GM23338 (cell line): ENCODE measurements at regions not wholly inside any gene's neighbourhood (a gene's known extent, or its start where the extent isn't known, plus 50 kb on each side); places are given as distances from the start of the nearest gene placed in this dataset.
A peak's percentile ranks its signal among the peaks of the same experiment; 100 is the strongest.

Experiments
- CREB1 ChIP-seq: fragments of 250-450 bp; sonication (Bioruptor Pico); IDR thresholded peaks from 2 replicates; pipeline ENCODE4 v1.5.0; 2020; ENCODE audit warnings: low read depth, mild to moderate bottlenecking, moderate library complexity
- CTCF ChIP-seq, 2 experiments: fragments of 200-600 bp in 1 of 2; sonication (generic) in 1 of 2; conservative IDR thresholded peaks; 2 replicates each; pipeline versions ENCODE4 v1.5.1 to v1.6.1; 2016 to 2017; ENCODE audit warnings: antibody characterized with exemption in 2 of 2, low read depth in 2 of 2, mild to moderate bottlenecking in 2 of 2, moderate library complexity in 1 of 2
- ETS1 ChIP-seq: IDR thresholded peaks from 2 replicates; pipeline ENCODE4 v1.6.1; 2016; ENCODE audit warnings: antibody characterized with exemption
- EZH2 ChIP-seq: fragments of 200-600 bp; sonication (generic); IDR thresholded peaks from one replicate; pipeline ENCODE4 v1.8.0; 2017; ENCODE audit warnings: antibody characterized with exemption, mild to moderate bottlenecking, low read depth; ENCODE audit not compliant: unreplicated experiment
- EZH2phosphoT487 ChIP-seq: fragments of 200-600 bp; sonication (generic); IDR thresholded peaks from one replicate; pipeline ENCODE4 v1.8.1; 2018; ENCODE audit warnings: antibody characterized with exemption; ENCODE audit not compliant: unreplicated experiment
- JUNB ChIP-seq: IDR thresholded peaks from one replicate; pipeline ENCODE4 v1.6.1; 2016; ENCODE audit warnings: antibody characterized with exemption; ENCODE audit not compliant: unreplicated experiment
- NANOG ChIP-seq: IDR thresholded peaks from 2 replicates; pipeline ENCODE4 v1.6.1; 2016; ENCODE audit warnings: antibody characterized with exemption, borderline replicate concordance
- POLR2AphosphoS5 ChIP-seq: IDR thresholded peaks from 2 replicates; pipeline ENCODE4 v1.6.1; 2016; ENCODE audit warnings: antibody characterized with exemption, low read depth
- REST ChIP-seq: IDR thresholded peaks from one replicate; pipeline ENCODE4 v1.6.1; 2018; ENCODE audit warnings: antibody characterized with exemption; ENCODE audit not compliant: unreplicated experiment
- ZNF331 ChIP-seq: fragments of 250-450 bp; sonication (Bioruptor Pico); IDR thresholded peaks from 2 replicates; pipeline ENCODE4 v1.5.0; 2020; ENCODE audit warnings: low read depth, mild to moderate bottlenecking, moderate library complexity
- ZNF462 ChIP-seq: fragments of 250-450 bp; sonication (Bioruptor Pico); IDR thresholded peaks from 2 replicates; pipeline ENCODE4 v1.5.0; 2020; ENCODE audit warnings: mild to moderate bottlenecking, moderate library complexity

GRCh38 chr3:104856741-104857140 lies 510.0 kb upstream of the ALCAM start:
- TF ChIP-seq CTCF (conservative IDR thresholded peaks at IDR 0.05; ENCODE audit: low read depth in 2 of 2) = no peak
- no peak for TF ChIP-seq ETS1
- no peak for TF ChIP-seq JUNB
- TF ChIP-seq EZH2 = no peak
- TF ChIP-seq POLR2AphosphoS5 = no peak
- TF ChIP-seq EZH2phosphoT487 = no peak
- TF ChIP-seq REST = no peak
- TF ChIP-seq NANOG = no peak
- TF ChIP-seq CREB1 = peak; percentile 53; the same call in 1 of the 2 replicates
- no peak for TF ChIP-seq ZNF462
- no peak for TF ChIP-seq ZNF331 (CRISPR knock-in tag)
